ENCODE measurements at regions not wholly inside any gene's neighbourhood (a gene's known extent, or its start where the extent isn't known, plus 50 kb on each side); places are given as distances from the start of the nearest gene placed in this dataset.

GRCh38 chr5:84715091-84715490, 330.4 kb upstream of the EDIL3 start:
- TF ChIP-seq CTCF (IDR thresholded peaks at IDR 0.05; ENCODE audit: poor library complexity), result no peak
- no peak for TF ChIP-seq EZH2phosphoT487 (IDR thresholded peaks at IDR 0.05; ENCODE audit: low read depth, severe bottlenecking, unreplicated experiment)
- no peak for TF ChIP-seq EZH2 (IDR thresholded peaks at IDR 0.05; ENCODE audit: borderline replicate concordance)

All from hepatocyte (in vitro differentiated cells).